GM23248 (cell line): ENCODE measurements at regions not wholly inside any gene's neighbourhood (a gene's known extent, or its start where the extent isn't known, plus 50 kb on each side); places are given as distances from the start of the nearest gene placed in this dataset.

ENCODE experiments used
- DNase-seq: peaks from one replicate; pipeline ENCODE4 v3.0.0-alpha.2; 2015
- H2AFZ ChIP-seq: fragments of 200-600 bp; sonication (generic); 2 replicates; pipeline ENCODE4 v1.6.1; 2016; ENCODE audit warnings: antibody characterized with exemption
- H3F3A ChIP-seq: fragments of 200-600 bp; sonication (generic); 2 replicates; pipeline ENCODE4 v1.6.1; 2016; ENCODE audit warnings: mild to moderate bottlenecking, antibody characterized with exemption, mixed run types; ENCODE audit not compliant: insufficient read depth
- H3K27ac ChIP-seq: fragments of 200-600 bp; sonication (generic); 2 replicates; pipeline ENCODE4 v1.5.1; 2016; ENCODE audit warnings: mild to moderate bottlenecking
- H3K27me3 ChIP-seq: fragments of 200-600 bp; sonication (generic); replicated peaks from 2 replicates; pipeline ENCODE4 v1.6.1; 2016; ENCODE audit warnings: mild to moderate bottlenecking; ENCODE audit not compliant: insufficient read depth
- H3K36me3 ChIP-seq: fragments of 200-600 bp; sonication (generic); 2 replicates; pipeline ENCODE4 v1.6.1; 2016; ENCODE audit warnings: low read depth, mild to moderate bottlenecking
- H3K4me1 ChIP-seq: fragments of 200-600 bp; sonication (generic); 2 replicates; pipeline ENCODE4 v1.6.1; 2016; ENCODE audit warnings: mild to moderate bottlenecking; ENCODE audit not compliant: insufficient read depth
- H3K4me2 ChIP-seq: fragments of 200-600 bp; sonication (generic); one replicate; pipeline ENCODE4 v1.6.1; 2016; ENCODE audit warnings: mild to moderate bottlenecking; ENCODE audit not compliant: unreplicated experiment
- H3K4me3 ChIP-seq: fragments of 200-600 bp; sonication (generic); 2 replicates; pipeline ENCODE4 v1.5.1; 2016; ENCODE audit warnings: mild to moderate bottlenecking
- H3K79me2 ChIP-seq: fragments of 200-600 bp; sonication (generic); 2 replicates; pipeline ENCODE4 v1.6.1; 2016; ENCODE audit warnings: mild to moderate bottlenecking; ENCODE audit not compliant: insufficient read depth
- H3K9ac ChIP-seq: fragments of 200-600 bp; sonication (generic); 2 replicates; pipeline ENCODE4 v1.6.1; 2016; ENCODE audit warnings: mild to moderate bottlenecking
- H3K9me2 ChIP-seq: fragments of 200-600 bp; sonication (generic); 2 replicates; pipeline ENCODE4 v1.6.1; 2016; ENCODE audit warnings: mixed run types, mild to moderate bottlenecking, moderate library complexity; ENCODE audit not compliant: insufficient read depth
- H3K9me3 ChIP-seq: fragments of 200-600 bp; sonication (generic); one replicate; pipeline ENCODE4 v1.6.1; 2017; ENCODE audit warnings: low read depth
- H4K20me1 ChIP-seq: fragments of 200-600 bp; sonication (generic); 2 replicates; pipeline ENCODE4 v1.6.0; 2016; ENCODE audit not compliant: insufficient read depth
- EZH2 ChIP-seq: fragments of 200-600 bp; sonication (generic); IDR thresholded peaks from 2 replicates; pipeline ENCODE4 v1.6.1; 2018; ENCODE audit warnings: antibody characterized with exemption, mild to moderate bottlenecking; ENCODE audit not compliant: insufficient read depth, poor library complexity, severe bottlenecking
- EZH2phosphoT487 ChIP-seq: fragments of 200-600 bp; sonication (generic); IDR thresholded peaks from 2 replicates; pipeline ENCODE4 v1.6.1; 2018; ENCODE audit warnings: antibody characterized with exemption, moderate library complexity, mild to moderate bottlenecking, low read depth; ENCODE audit not compliant: insufficient read depth
- WGBS, 2 experiments: methylation state at CpG; one replicate each; pipeline ENCODE4 v1.1.6; 2015 to 2017; ENCODE audit warnings: low lambda C conversion rate in 2 of 2, low coverage in 1 of 2; ENCODE audit errors: missing lambda C conversion rate in 2 of 2; 5-methylcytosine and 5-hydroxymethylcytosine counted together
- in situ Hi-C: fragments of 300-500 bp; cut with MboI; formaldehyde crosslinking; loops from 2 replicates; pipeline ENCODE4 v1.15.0; 2020

DNA sequence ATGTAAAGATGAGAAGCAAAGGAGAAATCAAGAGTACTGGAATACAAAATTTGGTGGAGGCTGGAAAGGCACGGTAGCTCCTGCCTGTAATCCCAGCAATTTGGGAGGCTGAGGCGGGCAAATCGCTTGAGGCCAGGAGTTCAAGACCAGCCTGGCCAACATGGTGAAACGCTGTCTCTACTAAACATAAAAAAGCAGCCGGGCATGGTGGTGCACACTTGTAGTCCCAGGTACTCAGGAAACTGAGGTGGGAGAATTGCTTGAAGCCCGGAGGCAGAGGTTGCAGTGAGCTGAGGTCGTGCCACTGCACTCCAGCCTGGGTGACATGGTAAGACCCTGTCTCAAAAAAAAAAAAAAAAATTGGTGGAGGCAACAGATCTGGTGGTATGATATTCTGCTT lies 1086.0 kb downstream of the NLGN4X start:
- Histone ChIP-seq H3K27ac (no peak overlapping the region), H3K9me2 (no peaks in the 10 kb centered on the region), H3K4me2 (no peak overlapping the region), H3K9ac (no peak overlapping the region), H3K4me1 (no peaks in the 10 kb centered on the region), H4K20me1 (no peaks in the 10 kb centered on the region), H3K4me3 (no peak overlapping the region), H3K9me3 (no peaks in the 10 kb centered on the region), H3K79me2 (no peaks in the 10 kb centered on the region), H3F3A (no peaks in the 10 kb centered on the region), H3K27me3 (no peaks in the 10 kb centered on the region), H3K36me3 (no peaks in the 10 kb centered on the region), H2AFZ (no peak overlapping the region)
- WGBS, 2 experiments, result 30 to 37% methylated on average over 6 to 7 of the region's 7 CpGs
- in situ Hi-C loops, result no loop called here
- no peak for TF ChIP-seq EZH2
- TF ChIP-seq EZH2phosphoT487, result no peak
- DNase-seq, result no peak

DNA sequence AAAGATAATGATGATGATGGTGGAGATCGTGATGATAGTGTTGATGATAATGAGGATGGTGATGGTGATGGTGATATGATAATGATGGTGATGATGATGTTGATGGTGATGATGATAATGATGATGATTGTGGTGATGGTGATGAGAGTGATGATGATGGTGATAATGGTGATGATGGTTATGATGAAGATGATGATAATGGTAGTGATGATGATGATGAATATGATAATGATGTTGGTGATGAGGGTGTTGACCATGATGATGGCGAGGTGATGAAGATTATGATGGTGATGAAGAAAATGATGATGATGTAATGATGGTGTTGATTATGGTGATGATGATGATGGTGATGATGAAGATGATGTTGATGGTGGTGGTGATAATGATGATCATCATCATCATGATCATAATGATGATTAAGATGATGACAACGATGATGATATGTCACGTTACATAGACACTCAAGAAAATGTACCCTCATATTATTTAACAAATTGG lies 1106.4 kb downstream of the NLGN4X start:
- Histone ChIP-seq H4K20me1 (no peaks in the 10 kb centered on the region), H3F3A (no peaks in the 10 kb centered on the region), H3K9ac (no peak overlapping the region), H3K79me2 (no peaks in the 10 kb centered on the region), H3K4me2 (no peak overlapping the region), H3K27me3 (no peaks in the 10 kb centered on the region), H3K4me1 (no peaks in the 10 kb centered on the region), H3K9me2 (no peaks in the 10 kb centered on the region), H3K27ac (no peak overlapping the region), H3K9me3 (no peaks in the 10 kb centered on the region), H3K36me3 (no peaks in the 10 kb centered on the region), H3K4me3 (no peak overlapping the region), H2AFZ (no peak overlapping the region)
- no peak for DNase-seq
- in situ Hi-C loops, result no loop called here
- no peak for TF ChIP-seq EZH2phosphoT487
- TF ChIP-seq EZH2, result no peak
- 15 to 18% methylated on average over 4 of the region's 4 CpGs for WGBS, 2 experiments

DNA sequence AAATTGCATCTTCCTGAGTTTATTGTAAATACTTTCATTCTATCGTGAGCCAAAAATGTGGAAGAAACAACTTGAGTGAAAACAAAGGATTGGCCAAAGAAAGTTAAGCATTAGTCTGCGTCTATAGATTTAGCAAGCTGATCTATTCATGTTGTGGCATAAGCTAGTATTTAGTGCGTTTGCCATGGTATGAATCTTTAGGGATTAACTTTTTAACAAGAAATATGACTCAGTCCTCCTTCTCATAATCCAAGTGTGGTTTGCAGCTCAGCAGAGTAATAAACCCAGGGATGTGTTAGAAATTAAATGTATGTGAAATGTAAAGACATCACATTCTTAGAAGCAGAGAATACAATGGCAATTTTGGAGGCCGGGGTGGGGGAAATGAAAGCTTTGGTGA lies 1110.9 kb downstream of the NLGN4X start:
- in situ Hi-C loops, result no loop called here

DNA sequence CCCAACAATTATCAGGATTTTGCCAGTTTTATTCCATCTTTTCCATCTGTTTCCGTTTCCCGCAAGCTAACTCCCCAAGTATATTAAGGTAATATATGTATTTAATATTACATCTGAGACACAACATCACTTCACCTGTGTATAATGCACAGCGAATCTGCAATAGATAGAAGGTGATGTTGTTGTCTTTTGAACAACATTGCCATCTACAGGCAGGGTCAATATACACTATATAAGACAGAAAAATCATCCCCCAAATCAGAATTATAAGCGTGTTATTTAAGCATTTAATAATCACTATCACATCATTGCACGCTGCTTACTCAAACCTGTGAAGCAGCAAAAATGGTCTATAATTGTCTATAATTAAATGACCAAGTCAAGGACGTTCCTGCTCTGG lies 1115.5 kb downstream of the NLGN4X start:
- no peaks in the 10 kb centered on the region for H3K27me3 ChIP-seq
- H3K36me3 ChIP-seq, result no peaks in the 10 kb centered on the region
- 35 to 39% methylated on average over 6 of the region's 6 CpGs for WGBS, 2 experiments
- H3F3A ChIP-seq, result no peaks in the 10 kb centered on the region
- no peak overlapping the region for H3K4me2 ChIP-seq
- no peaks in the 10 kb centered on the region for H3K9me3 ChIP-seq
- no peak overlapping the region for H3K27ac ChIP-seq
- H4K20me1 ChIP-seq, result no peaks in the 10 kb centered on the region
- no peak overlapping the region for H2AFZ ChIP-seq
- H3K79me2 ChIP-seq, result no peaks in the 10 kb centered on the region
- H3K9me2 ChIP-seq, result no peaks in the 10 kb centered on the region
- no peak overlapping the region for H3K4me3 ChIP-seq
- DNase-seq, result no peak
- no peak for TF ChIP-seq EZH2
- no peak for TF ChIP-seq EZH2phosphoT487
- no peaks in the 10 kb centered on the region for H3K4me1 ChIP-seq
- H3K9ac ChIP-seq, result no peak overlapping the region
- in situ Hi-C loops, result no loop called here

More for the DNA sequence above, 1110.9 kb downstream of the NLGN4X start:
- H3K27me3 ChIP-seq, result no peaks in the 10 kb centered on the region
- no peak for DNase-seq
- TF ChIP-seq EZH2phosphoT487, result no peak
- no peak for TF ChIP-seq EZH2
- no peak overlapping the region for H2AFZ ChIP-seq
- no peak overlapping the region for H3K4me2 ChIP-seq
- no peak overlapping the region for H3K4me3 ChIP-seq
- no peak overlapping the region for H3K27ac ChIP-seq
- no peaks in the 10 kb centered on the region for H4K20me1 ChIP-seq
- no peaks in the 10 kb centered on the region for H3K36me3 ChIP-seq
- no peaks in the 10 kb centered on the region for H3K4me1 ChIP-seq
- no peaks in the 10 kb centered on the region for H3F3A ChIP-seq
- H3K9ac ChIP-seq, result no peak overlapping the region
- H3K9me2 ChIP-seq, result no peaks in the 10 kb centered on the region
- no peaks in the 10 kb centered on the region for H3K9me3 ChIP-seq
- no peaks in the 10 kb centered on the region for H3K79me2 ChIP-seq
- 11 to 17% methylated on average over 4 of the region's 4 CpGs for WGBS, 2 experiments

DNA sequence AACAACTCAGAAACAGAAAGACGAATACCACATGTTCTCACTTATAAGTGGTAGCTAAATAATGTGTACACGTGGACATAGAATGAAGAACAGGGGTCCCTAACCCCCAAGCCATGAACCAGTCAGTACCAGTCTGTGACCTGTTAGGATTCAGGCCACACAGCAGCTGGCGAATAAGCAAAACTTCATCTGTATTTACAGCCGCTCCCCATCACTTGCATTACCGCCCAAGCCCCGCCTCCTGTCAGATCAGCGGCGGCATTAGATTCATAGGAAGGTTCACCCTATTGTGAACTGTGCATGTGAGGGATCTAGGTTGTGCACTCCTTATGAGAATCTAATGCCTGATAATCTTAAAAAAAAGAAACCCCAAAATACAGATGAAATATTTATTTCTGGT lies 1128.7 kb downstream of the NLGN4X start:
- Histone ChIP-seq H2AFZ (no peak overlapping the region), H3K4me2 (no peak overlapping the region), H3K79me2 (no peaks in the 10 kb centered on the region), H3K9ac (no peak overlapping the region), H3F3A (no peaks in the 10 kb centered on the region), H4K20me1 (no peaks in the 10 kb centered on the region), H3K36me3 (no peaks in the 10 kb centered on the region), H3K9me3 (no peaks in the 10 kb centered on the region), H3K27me3 (no peaks in the 10 kb centered on the region), H3K27ac (no peak overlapping the region), H3K9me2 (no peaks in the 10 kb centered on the region), H3K4me1 (no peaks in the 10 kb centered on the region), H3K4me3 (no peak overlapping the region)
- no peak for DNase-seq
- TF ChIP-seq EZH2, result no peak
- 33 to 35% methylated on average over 8 of the region's 8 CpGs for WGBS, 2 experiments
- in situ Hi-C loops, result no loop called here
